GM18498 (cell line): ENCODE measurements at regions not wholly inside any gene's neighbourhood (a gene's known extent, or its start where the extent isn't known, plus 50 kb on each side); places are given as distances from the start of the nearest gene placed in this dataset.
"Not testable (repeated sequence)": the region's sequence is repeated elsewhere in the genome, so short reads cannot be mapped to it uniquely, and the experiment has no call there.

Experiments
- ATAC-seq: cut with Tn5 transposase; IDR thresholded peaks from one replicate; pipeline ENCODE4 v1.9.1; 2021; ENCODE audit warnings: mild to moderate bottlenecking, moderate library complexity; ENCODE audit not compliant: unreplicated experiment

GRCh38 chr2:208673631-208674030 lies 267.0 kb downstream of the PTH2R start:
- no peak for ATAC-seq

GRCh38 chr2:208674919-208675318 lies 268.3 kb downstream of the PTH2R start:
- ATAC-seq, result no peak

GRCh38 chr2:208685929-208686328 lies 279.3 kb downstream of the PTH2R start:
- ATAC-seq, result not testable (repeated sequence)

- ATAC-seq, result no peak
These were observed 280.1 kb downstream of the PTH2R start for GRCh38 chr2:208686665-208687064.

- not testable (repeated sequence) for ATAC-seq
These were observed 281.1 kb downstream of the PTH2R start for GRCh38 chr2:208687720-208688119.

GRCh38 chr2:208698114-208698513 lies 291.5 kb downstream of the PTH2R start:
- ATAC-seq, result no peak

GRCh38 chr2:208708486-208708885 lies 301.9 kb downstream of the PTH2R start:
- ATAC-seq, result no peak

GRCh38 chr2:208711598-208711997 lies 305.0 kb downstream of the PTH2R start:
- ATAC-seq, result no peak

- ATAC-seq, result no peak
These were observed 306.6 kb downstream of the PTH2R start for GRCh38 chr2:208713066-208713745.

- ATAC-seq, result no peak
These were observed 312.2 kb downstream of the PTH2R start for GRCh38 chr2:208718828-208719227.

GRCh38 chr2:208722731-208723130 lies 316.1 kb downstream of the PTH2R start:
- ATAC-seq, result no peak

- ATAC-seq, result no peak
These were observed 318.7 kb downstream of the PTH2R start for GRCh38 chr2:208725280-208725679.

GRCh38 chr2:208726242-208726641 lies 319.6 kb downstream of the PTH2R start:
- ATAC-seq, result no peak

GRCh38 chr2:208751663-208752415 lies 345.2 kb downstream of the PTH2R start:
- ATAC-seq, result not testable (repeated sequence)

- ATAC-seq, result no peak
These were observed 350.8 kb downstream of the PTH2R start for GRCh38 chr2:208757364-208757763.

GRCh38 chr2:208773074-208773473 lies 366.5 kb downstream of the PTH2R start:
- ATAC-seq, result not testable (repeated sequence)

- no peak for ATAC-seq
These were observed 374.6 kb downstream of the PTH2R start for GRCh38 chr2:208781166-208781565.

- no peak for ATAC-seq
These were observed 375.5 kb downstream of the PTH2R start for GRCh38 chr2:208782097-208782496.

GRCh38 chr2:208783184-208783583 lies 376.6 kb downstream of the PTH2R start:
- no peak for ATAC-seq

- not testable (repeated sequence) for ATAC-seq
These were observed 378.2 kb downstream of the PTH2R start for GRCh38 chr2:208784774-208785173.

GRCh38 chr2:208791257-208791656 lies 384.7 kb downstream of the PTH2R start:
- no peak for ATAC-seq

GRCh38 chr2:208792766-208793165 lies 386.2 kb downstream of the PTH2R start:
- no peak for ATAC-seq
